Stimulated activated CD4-positive, alpha-beta T cell treated with anti-CD3 and anti-CD28 coated beads, Interleukin-2, amount 100 ng/mL, for 24 hours (primary cell): ENCODE measurements at regions not wholly inside any gene's neighbourhood (a gene's known extent, or its start where the extent isn't known, plus 50 kb on each side); places are given as distances from the start of the nearest gene placed in this dataset.
"Not testable (repeated sequence)": the region's sequence is repeated elsewhere in the genome, so short reads cannot be mapped to it uniquely, and the experiment has no call there.

Experiments used
- DNase-seq, 2 donors: peaks; one replicate each; pipeline ENCODE4 v3.0.0-alpha.2; 2020

DNA sequence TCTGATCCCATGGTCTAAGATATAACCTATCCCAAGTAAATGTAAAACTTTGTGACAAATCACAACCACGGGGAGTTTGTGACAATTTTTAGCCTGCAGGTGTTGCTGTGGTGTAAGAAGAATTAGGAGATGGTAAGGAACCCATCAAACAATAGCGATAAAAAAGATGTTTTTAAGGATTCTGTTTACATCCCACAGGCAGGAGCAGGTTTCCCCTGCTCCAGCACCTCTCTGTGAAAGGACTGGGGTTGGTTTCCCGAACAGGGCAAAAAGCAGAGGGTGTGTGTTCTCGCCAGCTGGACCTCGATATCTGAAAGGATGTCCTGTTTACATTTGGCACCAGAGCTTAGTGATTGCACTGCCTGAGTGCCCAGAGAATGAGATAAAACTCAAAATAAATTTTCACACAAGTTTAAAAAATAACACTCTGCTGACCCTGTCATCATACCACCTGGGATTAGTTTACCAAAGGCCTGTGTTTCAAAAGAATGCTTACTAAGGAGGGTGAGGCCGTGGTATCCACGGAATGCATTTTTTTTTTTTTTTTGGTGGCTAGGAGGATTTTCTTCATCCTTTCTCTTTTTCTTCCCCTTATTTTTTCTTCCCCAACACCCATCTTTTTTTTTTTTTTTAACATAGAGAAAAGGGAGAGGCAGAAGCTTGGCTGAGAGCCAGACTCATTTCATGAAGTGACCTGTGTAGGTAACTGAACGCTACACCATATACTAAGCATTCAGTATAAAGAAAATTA is 151.8 kb upstream of the DPH6 start:
- no peak for DNase-seq

- no peak for DNase-seq
Measured at GRCh38 chr15:35698331-35698730, 152.4 kb upstream of the DPH6 start.

GRCh38 chr15:35698966-35699575 is 153.1 kb upstream of the DPH6 start:
- no peak for DNase-seq

GRCh38 chr15:35700091-35700593 is 154.2 kb upstream of the DPH6 start:
- not testable (repeated sequence) for DNase-seq

GRCh38 chr15:35701402-35702046 is 155.6 kb upstream of the DPH6 start:
- DNase-seq, result no peak

DNA sequence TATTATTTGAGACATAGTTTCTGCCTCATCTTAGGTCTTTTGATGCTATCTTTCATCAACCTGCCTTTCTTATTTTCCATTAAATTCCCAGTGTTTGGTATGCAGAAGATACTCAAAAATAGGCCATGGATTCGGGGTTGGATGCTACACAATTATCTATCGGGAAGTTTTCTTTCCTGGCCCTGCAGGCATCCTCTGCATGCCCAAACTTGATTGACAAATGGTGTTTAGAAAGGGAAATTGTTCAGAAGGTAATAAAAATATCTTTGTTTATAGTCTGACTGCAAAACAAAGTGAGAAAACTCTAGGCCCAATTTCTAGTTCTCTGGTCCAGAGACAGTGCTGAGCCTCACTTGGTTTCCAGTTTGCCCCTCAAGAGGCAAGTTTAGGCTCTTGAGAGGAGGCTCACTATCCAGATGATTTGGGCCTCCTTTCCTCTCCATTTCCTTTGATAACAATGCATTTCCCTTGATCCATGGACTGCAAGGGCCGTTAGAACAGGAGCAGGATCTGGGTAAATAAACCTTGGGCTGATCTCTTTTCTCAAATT is 157.1 kb upstream of the DPH6 start:
- DNase-seq, result no peak

- DNase-seq, result no peak
Measured at GRCh38 chr15:35705030-35705883, 159.3 kb upstream of the DPH6 start.

- no peak for DNase-seq
Measured at GRCh38 chr15:35705884-35706585, 160.1 kb upstream of the DPH6 start.

GRCh38 chr15:35712956-35713355 is 167.0 kb upstream of the DPH6 start:
- no peak for DNase-seq

DNA sequence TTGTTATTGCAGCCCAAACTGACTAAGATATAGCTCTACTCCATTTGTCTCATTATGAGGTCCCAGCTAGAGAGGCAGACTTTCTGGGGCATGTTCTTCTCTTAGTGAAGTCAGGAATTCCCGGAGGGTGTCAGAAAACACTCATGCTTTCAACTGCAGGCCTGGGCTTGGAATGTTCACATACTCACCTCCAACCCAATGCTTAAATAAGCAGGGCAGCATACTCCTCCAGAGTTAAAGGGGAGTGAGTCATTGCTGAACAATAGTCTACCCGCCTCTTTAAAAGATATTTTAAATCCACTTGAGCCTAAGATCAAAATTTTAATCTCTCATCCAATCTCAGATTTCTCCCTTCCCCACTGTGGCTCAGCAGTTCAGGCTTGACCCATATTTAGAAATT is 167.8 kb upstream of the DPH6 start:
- DNase-seq, result no peak

- DNase-seq, result no peak
Measured at GRCh38 chr15:35717721-35718120, 171.8 kb upstream of the DPH6 start.

- DNase-seq, result no peak
Measured at GRCh38 chr15:35720019-35720418, 174.1 kb upstream of the DPH6 start.

DNA sequence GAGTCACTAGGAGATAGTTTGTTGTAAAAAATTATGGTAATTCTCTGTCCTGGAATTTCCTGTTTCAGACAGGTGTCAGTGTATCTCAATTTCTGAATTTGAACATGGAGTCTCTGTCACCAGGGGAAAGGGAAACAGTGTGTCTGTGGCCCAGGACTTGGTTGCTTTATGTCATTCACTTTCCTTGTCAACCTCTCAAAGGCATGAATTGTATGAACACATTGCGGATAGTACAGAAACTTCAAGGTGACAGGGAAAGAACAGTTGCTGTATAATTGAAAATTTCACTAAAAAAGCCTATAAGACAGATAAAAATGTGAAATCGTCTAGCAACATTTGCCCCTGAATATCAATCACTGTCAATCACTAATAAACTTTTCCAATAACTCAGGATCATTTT is 175.0 kb upstream of the DPH6 start:
- DNase-seq, result no peak

- DNase-seq, result no peak
Measured at GRCh38 chr15:35721751-35722150, 175.8 kb upstream of the DPH6 start.

DNA sequence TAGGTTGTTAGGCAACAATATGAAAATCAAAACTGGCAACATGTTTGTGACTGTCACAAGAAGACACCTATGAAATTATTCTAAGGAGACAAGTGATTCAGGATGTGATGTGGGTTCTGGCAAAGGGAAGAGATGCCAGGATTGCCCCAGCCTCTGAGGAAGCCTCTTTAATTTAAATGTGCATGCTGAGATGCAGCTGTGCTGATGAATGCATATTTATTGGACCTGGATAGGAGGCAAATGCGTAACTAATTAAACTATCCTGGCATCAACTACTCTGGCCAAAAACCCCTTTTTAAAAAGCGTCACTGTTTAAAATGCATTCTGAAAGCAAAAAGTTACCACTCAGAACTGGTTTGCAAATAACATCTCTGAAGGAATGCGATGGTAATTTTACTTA is 176.5 kb upstream of the DPH6 start:
- no peak for DNase-seq

DNA sequence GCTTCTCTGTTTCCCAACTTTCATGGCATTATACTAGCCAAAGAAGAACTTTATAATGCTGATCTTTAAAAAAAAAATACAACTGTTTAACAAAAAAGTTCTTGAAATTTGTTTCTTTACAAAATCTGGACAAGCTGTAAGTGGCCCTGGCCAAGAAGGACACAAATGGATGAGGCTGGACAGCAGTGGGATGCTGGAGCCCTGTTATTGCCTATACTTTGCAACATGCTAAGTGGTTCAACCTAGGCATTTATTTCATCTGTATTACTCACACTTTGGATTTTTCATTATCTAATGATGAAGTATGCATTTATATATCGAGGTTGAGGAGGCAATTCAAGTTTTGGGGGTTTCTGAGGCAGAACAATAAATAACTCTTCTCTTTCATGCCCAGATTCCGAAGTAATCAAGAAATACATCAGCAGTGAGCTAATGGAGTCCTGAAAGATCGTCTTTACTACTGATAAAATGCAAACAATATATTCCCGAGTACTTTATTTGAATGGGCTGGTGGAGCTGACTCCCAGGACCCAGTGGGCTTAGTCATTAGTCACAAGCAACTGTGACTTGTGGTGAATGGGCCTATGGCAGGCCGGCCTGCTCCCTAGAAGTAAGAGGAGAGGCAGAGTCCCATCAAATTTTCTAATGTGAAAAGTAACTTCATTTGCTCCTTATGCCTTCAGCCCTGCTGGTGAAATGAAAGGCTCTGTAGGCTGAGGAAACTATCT is 177.3 kb upstream of the DPH6 start:
- no peak for DNase-seq

DNA sequence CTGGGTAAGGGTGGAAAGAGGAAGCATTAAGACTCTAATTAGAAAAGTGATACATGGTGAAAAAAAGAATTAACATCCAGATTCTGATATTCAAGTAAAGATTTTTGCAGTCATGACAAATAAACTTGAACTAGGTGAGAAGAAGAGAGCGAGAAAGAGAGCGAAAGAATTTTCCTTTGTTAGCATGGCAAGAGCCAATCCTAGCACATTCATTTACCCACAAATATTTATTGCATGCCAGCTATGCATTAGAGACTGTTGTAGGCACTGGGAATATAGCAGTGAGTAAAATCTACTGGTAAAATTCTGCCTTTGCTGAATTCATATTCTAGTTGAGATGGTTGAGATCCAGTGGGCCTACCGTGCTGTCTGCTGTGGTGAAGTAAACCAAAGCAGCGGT is 177.9 kb upstream of the DPH6 start:
- DNase-seq, result no peak

GRCh38 chr15:35724626-35725025 is 178.7 kb upstream of the DPH6 start:
- DNase-seq, result no peak

DNA sequence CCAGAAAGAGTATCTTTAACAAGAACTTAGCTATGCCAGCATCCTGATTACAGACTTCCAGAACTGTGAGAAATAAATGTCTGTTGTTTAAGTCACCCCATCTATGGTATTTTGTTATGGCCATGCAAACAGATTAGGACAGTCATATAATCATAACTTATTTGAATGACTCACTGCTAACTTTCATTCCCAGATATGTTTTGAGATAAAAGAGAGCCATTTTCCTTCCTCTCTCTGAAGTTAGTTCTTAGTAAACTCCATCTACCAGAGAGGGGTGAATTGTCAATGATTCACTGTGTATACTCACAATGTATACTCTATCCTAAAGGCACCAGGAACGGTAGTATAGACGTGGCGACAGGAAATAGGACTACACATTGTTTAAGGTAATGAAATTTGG is 179.4 kb upstream of the DPH6 start:
- DNase-seq, result no peak

DNA sequence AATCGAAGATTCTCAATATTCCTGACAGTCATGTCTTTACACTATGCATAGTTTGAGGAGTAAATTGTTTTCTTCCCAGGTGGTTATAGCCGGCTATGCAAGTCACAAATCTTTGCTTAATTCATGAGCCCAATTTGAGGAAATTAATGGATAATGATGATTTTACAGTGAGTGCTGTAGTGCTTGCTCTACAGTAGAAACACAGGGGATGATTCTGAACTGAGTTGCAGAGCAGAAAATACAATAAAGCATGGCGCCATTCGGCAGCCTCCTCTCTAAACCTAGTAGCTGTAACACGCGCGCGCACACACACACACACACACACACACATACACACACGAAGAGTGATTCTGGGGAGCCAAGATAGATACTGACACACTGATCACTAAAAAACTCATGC is 181.7 kb upstream of the DPH6 start:
- no peak for DNase-seq

DNA sequence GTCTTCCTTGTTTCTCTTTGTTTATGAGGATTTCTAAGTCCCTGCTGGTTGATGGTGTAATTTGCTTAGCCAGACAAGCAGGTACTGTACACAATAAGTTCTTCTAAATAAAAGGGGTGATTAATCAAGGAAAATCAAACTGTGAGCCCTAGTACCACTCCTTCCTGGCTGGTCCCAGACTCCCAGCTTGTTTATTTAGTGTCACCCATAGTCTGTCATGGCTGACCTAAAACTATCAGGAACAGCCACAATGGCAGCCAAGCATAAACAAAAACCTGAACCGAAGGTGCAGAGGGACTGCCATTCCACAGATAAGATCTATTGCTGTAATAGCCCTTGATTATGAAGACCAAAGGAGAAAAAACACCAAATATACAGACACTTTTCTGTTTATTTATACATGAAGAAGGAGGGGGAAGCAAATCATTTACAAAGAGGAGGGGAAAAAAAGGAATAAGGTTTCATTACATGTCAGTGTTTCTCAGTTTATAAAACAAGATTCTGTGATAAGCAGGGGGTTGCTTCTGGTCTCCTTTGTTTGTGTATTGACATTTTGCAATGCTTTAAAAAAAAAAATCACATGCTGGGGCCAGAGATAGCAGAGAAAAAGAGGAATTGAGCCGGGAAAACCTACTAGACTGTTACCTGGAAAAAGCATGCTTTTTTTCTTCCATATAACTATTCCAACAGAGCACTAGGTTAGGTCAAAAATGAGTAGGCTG is 182.4 kb upstream of the DPH6 start:
- DNase-seq, result no peak
